Tibial artery (tissue), 4 donors: ENCODE measurements at regions not wholly inside any gene's neighbourhood (a gene's known extent, or its start where the extent isn't known, plus 50 kb on each side); places are given as distances from the start of the nearest gene placed in this dataset.

Source experiments
- DNase-seq, 2 donors: peaks; one replicate each; pipeline ENCODE4 v3.0.0-alpha.2; 2019
- H3K27ac ChIP-seq, 2 donors: fragments of 200-600 bp; sonication (generic) in 1 of 2; 1 replicate in 1 of 2; 2 replicates in 1 of 2; pipeline ENCODE4 v1.5.1; 2018 to 2019; ENCODE audit warnings: mild to moderate bottlenecking in 1 of 2
- H3K27me3 ChIP-seq, 2 donors: fragments of 200-600 bp; sonication (generic) in 1 of 2; one replicate each; pipeline versions ENCODE4 v1.5.1 to v1.6.0; 2016 to 2019
- H3K36me3 ChIP-seq, 3 donors: fragments of 200-600 bp; sonication (generic) in 2 of 3; one replicate each; pipeline ENCODE4 v1.5.1; 2016 to 2019; ENCODE audit warnings: mild to moderate bottlenecking in 2 of 3
- H3K4me1 ChIP-seq, 4 donors: fragments of 200-600 bp; sonication (generic) in 2 of 4; 1 replicate in 3 of 4; 2 replicates in 1 of 4; pipeline ENCODE4 v1.5.1; 2016 to 2019
- H3K4me3 ChIP-seq, 2 donors: fragments of 200-600 bp; sonication (generic) in 1 of 2; 1 replicate in 1 of 2; 2 replicates in 1 of 2; pipeline ENCODE4 v1.5.1; 2018 to 2019; ENCODE audit warnings: mild to moderate bottlenecking in 2 of 2
- H3K9me3 ChIP-seq, 3 donors: fragments of 200-600 bp; sonication (generic) in 1 of 3; one replicate each; pipeline ENCODE4 v1.5.1; 2016 to 2019
- CTCF ChIP-seq, 2 experiments: fragments of 200-600 bp in 1 of 2; fragments of 450-650 bp in 1 of 2; IDR thresholded peaks; one replicate each; pipeline ENCODE4 v1.5.1; 2017 to 2019; ENCODE audit warnings: antibody characterized with exemption in 2 of 2, mild to moderate bottlenecking in 1 of 2, moderate library complexity in 1 of 2
- intact Hi-C: fragments of 100-400 bp; cut with DNase I; formaldehyde crosslinking; loops from one replicate; pipeline ENCODE4 v1.15.0; 2023; ENCODE audit warnings: low total_unique reads

GRCh38 chr7:113730309-113730955, 188.4 kb downstream of the PPP1R3A start:
- intact Hi-C loops = no loop called here
- H3K9me3 ChIP-seq = no peaks in the 10 kb centered on the region

GRCh38 chr7:113727486-113727885, 191.3 kb downstream of the PPP1R3A start:
- no peak for TF ChIP-seq CTCF (IDR thresholded peaks at IDR 0.05)
- no peak overlapping the region for H3K27ac ChIP-seq
- H3K4me3 ChIP-seq = no peak overlapping the region

More at GRCh38 chr7:113730309-113730955, 188.4 kb downstream of the PPP1R3A start:
- Histone ChIP-seq H3K4me1 (no peaks in the 10 kb centered on the region), H3K27me3 (no peaks in the 10 kb centered on the region), H3K4me3 (no peak overlapping the region), H3K36me3 (no peaks in the 10 kb centered on the region), H3K27ac (no peak overlapping the region)
- TF ChIP-seq CTCF (IDR thresholded peaks at IDR 0.05) = no peak
- no peak for DNase-seq

GRCh38 chr7:113722006-113722405, 196.8 kb downstream of the PPP1R3A start:
- Histone ChIP-seq H3K4me3 (no peak overlapping the region), H3K4me1 (peaks cover 0 to 4% (median 0%) of the 10 kb centered on the region in 4 donors), H3K27ac (no peak overlapping the region), H3K9me3 (no peaks in the 10 kb centered on the region), H3K27me3 (no peaks in the 10 kb centered on the region), H3K36me3 (no peaks in the 10 kb centered on the region)
- no peak for DNase-seq
- TF ChIP-seq CTCF (IDR thresholded peaks at IDR 0.05) = no peak
- intact Hi-C loops = no loop called here

More at GRCh38 chr7:113727486-113727885, 191.3 kb downstream of the PPP1R3A start:
- Histone ChIP-seq H3K9me3 (no peaks in the 10 kb centered on the region), H3K36me3 (no peaks in the 10 kb centered on the region), H3K4me1 (no peaks in the 10 kb centered on the region), H3K27me3 (no peaks in the 10 kb centered on the region)
- no peak for DNase-seq
- intact Hi-C loops = no loop called here

- intact Hi-C loops = no loop called here
- DNase-seq = no peak
- Histone ChIP-seq H3K36me3 (no peaks in the 10 kb centered on the region), H3K4me3 (no peak overlapping the region), H3K4me1 (peaks cover 0 to 15% (median 0%) of the 10 kb centered on the region in 4 donors), H3K27me3 (no peaks in the 10 kb centered on the region), H3K27ac (no peak overlapping the region), H3K9me3 (no peaks in the 10 kb centered on the region)
- TF ChIP-seq CTCF (IDR thresholded peaks at IDR 0.05) = no peak
These were observed 201.1 kb downstream of the PPP1R3A start for GRCh38 chr7:113717739-113718138.

GRCh38 chr7:113715981-113716856, 202.6 kb downstream of the PPP1R3A start:
- intact Hi-C loops = no loop called here
- no peaks in the 10 kb centered on the region for H3K9me3 ChIP-seq
- no peaks in the 10 kb centered on the region for H3K36me3 ChIP-seq
- no peak for DNase-seq
- no peak for TF ChIP-seq CTCF (IDR thresholded peaks at IDR 0.05)
- H3K27ac ChIP-seq = peak overlapping the region; percentile 21 to 40
- no peaks in the 10 kb centered on the region for H3K27me3 ChIP-seq
- H3K4me3 ChIP-seq = no peak overlapping the region
- peaks cover 0 to 15% (median 0%) of the 10 kb centered on the region in 4 donors for H3K4me1 ChIP-seq
